Keratinocyte (primary cell): ENCODE measurements at regions not wholly inside any gene's neighbourhood (a gene's known extent, or its start where the extent isn't known, plus 50 kb on each side); places are given as distances from the start of the nearest gene placed in this dataset.

ENCODE experiments used
- DNase-seq: peaks from one replicate; pipeline ENCODE4 v3.0.0-alpha.2; 2011; ENCODE audit warnings: low read depth, missing footprints, low spot score
- FAIRE-seq: peaks from 2 replicates; lab custom pipeline; 2011; peaks lifted over from hg19 to GRCh38; lab: Jason Lieb, UNC
- H2AFZ ChIP-seq: 2 replicates; pipeline ENCODE4 v1.6.0; 2012; ENCODE audit warnings: low read length, control low read depth, inconsistent platforms; ENCODE audit not compliant: control insufficient read depth
- H3K27ac ChIP-seq: 2 replicates; pipeline ENCODE4 v1.5.1; 2011; ENCODE audit warnings: low read length; ENCODE audit not compliant: control insufficient read depth, insufficient read depth
- H3K27me3 ChIP-seq: 3 replicates; pipeline ENCODE4 v1.6.0; 2011; ENCODE audit warnings: low read length; ENCODE audit not compliant: control insufficient read depth, insufficient read depth; ENCODE audit errors: extremely low read depth
- H3K36me3 ChIP-seq, 2 experiments: 2 replicates in 1 of 2; 3 replicates in 1 of 2; pipeline ENCODE4 v1.5.1; 2011; ENCODE audit warnings: low read length in 2 of 2, mild to moderate bottlenecking in 1 of 2; ENCODE audit not compliant: control insufficient read depth in 2 of 2, insufficient read depth in 2 of 2; ENCODE audit errors: extremely low read depth in 1 of 2
- H3K4me1 ChIP-seq: 3 replicates; pipeline ENCODE4 v1.5.1; 2011; ENCODE audit warnings: low read length; ENCODE audit not compliant: control insufficient read depth, insufficient read depth; ENCODE audit errors: extremely low read depth
- H3K4me2 ChIP-seq: 3 replicates; pipeline ENCODE4 v1.6.0; 2011; ENCODE audit warnings: low read depth, low read length; ENCODE audit not compliant: control insufficient read depth, insufficient read depth; ENCODE audit errors: extremely low read depth
- H3K4me3 ChIP-seq, 3 experiments: fragments of 200-600 bp in 1 of 3; sonication (generic) in 1 of 3; 2 replicates in 2 of 3; 3 replicates in 1 of 3; pipeline ENCODE4 v1.5.1; 2011 to 2016; ENCODE audit warnings: low read length in 3 of 3, mild to moderate bottlenecking in 3 of 3, control low read depth in 2 of 3, inconsistent platforms in 1 of 3, low read depth in 1 of 3, mixed read lengths in 1 of 3, mixed run types in 1 of 3, moderate library complexity in 1 of 3; ENCODE audit not compliant: control insufficient read depth in 2 of 3, insufficient read depth in 2 of 3; ENCODE audit errors: extremely low read depth in 1 of 3
- H3K79me2 ChIP-seq: 2 replicates; pipeline ENCODE4 v1.6.0; 2012; ENCODE audit warnings: low read length; ENCODE audit not compliant: control insufficient read depth, insufficient read depth
- H3K9ac ChIP-seq: 3 replicates; pipeline ENCODE4 v1.6.0; 2011; ENCODE audit warnings: low read length; ENCODE audit not compliant: control insufficient read depth, insufficient read depth; ENCODE audit errors: extremely low read depth
- H3K9me1 ChIP-seq: 3 replicates; pipeline ENCODE4 v1.6.0; 2011; ENCODE audit warnings: low read length; ENCODE audit not compliant: control insufficient read depth, insufficient read depth; ENCODE audit errors: extremely low read depth
- H3K9me3 ChIP-seq: 2 replicates; pipeline ENCODE4 v1.5.1; 2012; ENCODE audit warnings: low read depth, low read length; ENCODE audit not compliant: control insufficient read depth
- H4K20me1 ChIP-seq: 3 replicates; pipeline ENCODE4 v1.6.0; 2011; ENCODE audit warnings: low read length; ENCODE audit not compliant: control insufficient read depth, insufficient read depth; ENCODE audit errors: extremely low read depth
- EZH2 ChIP-seq: IDR thresholded peaks from one replicate; pipeline ENCODE4 v1.6.1; 2012; ENCODE audit warnings: inconsistent platforms, mild to moderate bottlenecking, low read length, moderate library complexity
- dilution Hi-C: fragments of 300-500 bp; cut with MboI; formaldehyde crosslinking; loops from one replicate; pipeline ENCODE4 v1.7.0; 2020; ENCODE audit warnings: low sequenced_read_pairs; ENCODE audit not compliant: extremely low pct_ligation_motif_present
- TF ChIP-seq, protein P1 (sequence below), 3 experiments: IDR thresholded peaks in 1 of 3; conservative IDR thresholded peaks in 1 of 3; optimal IDR thresholded peaks in 1 of 3; 2 replicates in 2 of 3; 3 replicates in 1 of 3; pipeline versions ENCODE3 to v1.5.1; 2011; ENCODE audit warnings: low read length in 3 of 3, mild to moderate bottlenecking in 3 of 3, moderate library complexity in 2 of 3, control low read depth in 1 of 3, inconsistent platforms in 1 of 3; ENCODE audit not compliant: insufficient read depth in 2 of 3; ENCODE audit errors: extremely low read depth in 1 of 3

DNA sequence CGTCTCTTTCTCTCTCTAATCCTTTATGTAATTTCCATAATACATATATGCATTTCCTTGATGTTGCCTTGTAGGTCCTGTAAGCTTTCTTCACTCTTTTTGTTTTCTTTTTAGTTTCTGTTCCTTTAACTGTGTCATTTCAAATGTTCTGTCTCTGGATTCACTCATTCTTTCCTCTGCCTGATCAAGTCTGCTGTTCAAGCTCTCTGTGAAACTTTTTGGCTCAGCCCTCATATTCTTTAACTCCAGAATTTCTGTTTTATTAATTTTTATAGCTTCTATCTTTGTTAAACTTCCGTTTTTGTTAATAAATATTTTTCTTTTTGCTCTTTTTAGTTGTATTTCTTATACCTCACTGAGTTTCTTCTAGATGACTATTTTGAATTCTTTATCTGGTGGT, 321.3 kb upstream of the LMO3 start:
- DNase-seq (no peak), FAIRE-seq (no peak)
- H3K4me1 ChIP-seq: no peaks in the 10 kb centered on the region
- no peaks in the 10 kb centered on the region for H3K9me3 ChIP-seq
- H3K4me2 ChIP-seq: no peak overlapping the region
- no peaks in the 10 kb centered on the region for H3K36me3 ChIP-seq
- H3K4me3 ChIP-seq: no peak overlapping the region
- H3K9me1 ChIP-seq: no peaks in the 10 kb centered on the region
- no peak overlapping the region for H3K9ac ChIP-seq
- TF ChIP-seq, protein P1, sequence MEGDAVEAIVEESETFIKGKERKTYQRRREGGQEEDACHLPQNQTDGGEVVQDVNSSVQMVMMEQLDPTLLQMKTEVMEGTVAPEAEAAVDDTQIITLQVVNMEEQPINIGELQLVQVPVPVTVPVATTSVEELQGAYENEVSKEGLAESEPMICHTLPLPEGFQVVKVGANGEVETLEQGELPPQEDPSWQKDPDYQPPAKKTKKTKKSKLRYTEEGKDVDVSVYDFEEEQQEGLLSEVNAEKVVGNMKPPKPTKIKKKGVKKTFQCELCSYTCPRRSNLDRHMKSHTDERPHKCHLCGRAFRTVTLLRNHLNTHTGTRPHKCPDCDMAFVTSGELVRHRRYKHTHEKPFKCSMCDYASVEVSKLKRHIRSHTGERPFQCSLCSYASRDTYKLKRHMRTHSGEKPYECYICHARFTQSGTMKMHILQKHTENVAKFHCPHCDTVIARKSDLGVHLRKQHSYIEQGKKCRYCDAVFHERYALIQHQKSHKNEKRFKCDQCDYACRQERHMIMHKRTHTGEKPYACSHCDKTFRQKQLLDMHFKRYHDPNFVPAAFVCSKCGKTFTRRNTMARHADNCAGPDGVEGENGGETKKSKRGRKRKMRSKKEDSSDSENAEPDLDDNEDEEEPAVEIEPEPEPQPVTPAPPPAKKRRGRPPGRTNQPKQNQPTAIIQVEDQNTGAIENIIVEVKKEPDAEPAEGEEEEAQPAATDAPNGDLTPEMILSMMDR (optimal IDR thresholded peaks at IDR 0.05 in 1 of 3, IDR thresholded peaks at IDR 0.05 in 1 of 3, conservative IDR thresholded peaks at IDR 0.05 in 1 of 3; ENCODE audit: extremely low read depth in 1 of 3, insufficient read depth in 2 of 3, low read length in 3 of 3): no peak
- no peak for TF ChIP-seq EZH2
- H3K27me3 ChIP-seq: no peaks in the 10 kb centered on the region
- dilution Hi-C loops: no loop called here
- no peak overlapping the region for H2AFZ ChIP-seq
- H4K20me1 ChIP-seq: no peaks in the 10 kb centered on the region
- H3K79me2 ChIP-seq: no peaks in the 10 kb centered on the region
- H3K27ac ChIP-seq: no peak overlapping the region

DNA sequence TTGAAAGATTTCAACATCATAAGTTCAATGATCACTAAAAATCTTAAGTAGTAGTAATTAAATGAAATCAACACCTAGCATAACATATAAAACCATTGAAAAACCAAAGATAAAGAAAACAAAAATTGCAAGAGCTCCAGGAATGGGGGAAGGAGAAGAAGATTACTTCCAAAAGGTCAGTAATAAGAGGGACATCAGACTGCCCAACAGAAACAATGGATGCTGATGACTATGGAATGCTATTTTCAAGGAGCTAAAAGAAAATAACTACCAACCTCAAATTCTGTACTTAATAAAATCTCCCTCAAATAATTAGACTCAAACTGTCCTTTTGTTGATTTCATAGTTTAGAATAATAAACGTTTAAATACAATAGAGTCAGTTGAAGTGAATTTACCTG, 314.5 kb upstream of the LMO3 start:
- H3K9ac ChIP-seq: no peak overlapping the region
- H3K4me1 ChIP-seq: no peaks in the 10 kb centered on the region
- no peak overlapping the region for H3K4me2 ChIP-seq
- no peak overlapping the region for H2AFZ ChIP-seq
- no peaks in the 10 kb centered on the region for H3K79me2 ChIP-seq
- H3K9me3 ChIP-seq: no peaks in the 10 kb centered on the region
- DNase-seq: no peak
- no peaks in the 10 kb centered on the region for H3K36me3 ChIP-seq
- TF ChIP-seq EZH2: no peak
- H4K20me1 ChIP-seq: no peaks in the 10 kb centered on the region
- H3K4me3 ChIP-seq: no peak overlapping the region
- dilution Hi-C loops: no loop called here
- no peak overlapping the region for H3K27ac ChIP-seq
- FAIRE-seq: no peak
- H3K9me1 ChIP-seq: no peaks in the 10 kb centered on the region
- H3K27me3 ChIP-seq: no peaks in the 10 kb centered on the region

DNA sequence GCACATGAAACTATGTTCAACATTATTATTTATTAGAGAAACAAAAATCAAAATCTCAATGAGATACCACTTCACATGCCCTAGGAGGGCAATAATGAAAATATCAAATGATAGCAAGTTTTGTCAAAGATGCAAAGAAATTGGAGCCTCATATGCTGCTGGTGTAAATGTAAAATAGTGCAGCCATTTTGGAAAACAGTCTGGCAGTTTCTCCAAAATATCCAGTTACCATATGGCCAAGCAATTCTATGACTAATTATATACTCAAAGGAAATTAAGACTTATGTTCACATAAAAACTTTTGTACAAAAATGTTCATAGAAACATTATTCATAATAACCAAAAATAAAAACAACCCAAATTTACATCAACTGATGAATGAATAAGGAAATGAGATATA, 313.6 kb upstream of the LMO3 start:
- no peak overlapping the region for H2AFZ ChIP-seq
- H3K36me3 ChIP-seq: no peaks in the 10 kb centered on the region
- dilution Hi-C loops: no loop called here
- DNase-seq: no peak
- no peak overlapping the region for H3K4me3 ChIP-seq
- no peak for FAIRE-seq
- TF ChIP-seq EZH2: no peak
- no peaks in the 10 kb centered on the region for H4K20me1 ChIP-seq
- no peaks in the 10 kb centered on the region for H3K9me3 ChIP-seq
- H3K9ac ChIP-seq: no peak overlapping the region
- H3K4me1 ChIP-seq: no peaks in the 10 kb centered on the region
- H3K27ac ChIP-seq: no peak overlapping the region
- H3K4me2 ChIP-seq: no peak overlapping the region
- no peaks in the 10 kb centered on the region for H3K27me3 ChIP-seq
- H3K79me2 ChIP-seq: no peaks in the 10 kb centered on the region
- no peaks in the 10 kb centered on the region for H3K9me1 ChIP-seq
